Astrocyte (in vitro differentiated cells and primary cell): ENCODE measurements at regions not wholly inside any gene's neighbourhood (a gene's known extent, or its start where the extent isn't known, plus 50 kb on each side); places are given as distances from the start of the nearest gene placed in this dataset.

ENCODE experiments used
- EZH2 ChIP-seq: IDR thresholded peaks from 2 replicates; pipeline ENCODE4 v1.6.1; 2012; ENCODE audit warnings: mild to moderate bottlenecking, low read length, inconsistent platforms; ENCODE audit not compliant: insufficient read depth
- TF ChIP-seq, protein P1 (sequence below): IDR thresholded peaks from 2 replicates; pipeline ENCODE4 v1.5.1; 2011; ENCODE audit warnings: low read depth, mild to moderate bottlenecking, inconsistent platforms, low read length, moderate library complexity; ENCODE audit not compliant: insufficient read depth

DNA sequence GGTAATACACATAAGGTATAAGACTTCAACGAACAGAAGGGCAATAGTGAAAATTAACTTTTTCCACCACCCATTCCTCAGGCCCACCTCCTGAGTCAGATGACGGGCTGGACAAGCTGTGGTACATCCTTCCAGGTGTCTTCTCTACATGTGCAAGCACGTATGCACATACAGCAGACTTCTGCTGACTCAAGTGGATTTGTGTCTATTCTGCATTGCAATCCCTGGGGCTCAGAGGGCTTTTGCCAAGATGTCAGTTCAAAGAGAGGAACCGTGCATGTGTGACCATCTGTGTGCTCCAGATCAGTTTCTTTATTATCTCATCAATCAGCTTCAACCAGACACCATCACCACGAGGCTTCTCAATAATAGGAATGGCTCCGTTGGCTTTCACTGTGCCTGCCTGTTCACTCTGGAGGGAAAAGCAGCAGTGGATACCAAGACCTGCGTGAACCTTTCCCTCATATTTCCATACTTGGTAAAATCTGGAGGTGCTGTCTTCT is 288.4 kb downstream of the MTRR start:
- TF ChIP-seq, protein P1, sequence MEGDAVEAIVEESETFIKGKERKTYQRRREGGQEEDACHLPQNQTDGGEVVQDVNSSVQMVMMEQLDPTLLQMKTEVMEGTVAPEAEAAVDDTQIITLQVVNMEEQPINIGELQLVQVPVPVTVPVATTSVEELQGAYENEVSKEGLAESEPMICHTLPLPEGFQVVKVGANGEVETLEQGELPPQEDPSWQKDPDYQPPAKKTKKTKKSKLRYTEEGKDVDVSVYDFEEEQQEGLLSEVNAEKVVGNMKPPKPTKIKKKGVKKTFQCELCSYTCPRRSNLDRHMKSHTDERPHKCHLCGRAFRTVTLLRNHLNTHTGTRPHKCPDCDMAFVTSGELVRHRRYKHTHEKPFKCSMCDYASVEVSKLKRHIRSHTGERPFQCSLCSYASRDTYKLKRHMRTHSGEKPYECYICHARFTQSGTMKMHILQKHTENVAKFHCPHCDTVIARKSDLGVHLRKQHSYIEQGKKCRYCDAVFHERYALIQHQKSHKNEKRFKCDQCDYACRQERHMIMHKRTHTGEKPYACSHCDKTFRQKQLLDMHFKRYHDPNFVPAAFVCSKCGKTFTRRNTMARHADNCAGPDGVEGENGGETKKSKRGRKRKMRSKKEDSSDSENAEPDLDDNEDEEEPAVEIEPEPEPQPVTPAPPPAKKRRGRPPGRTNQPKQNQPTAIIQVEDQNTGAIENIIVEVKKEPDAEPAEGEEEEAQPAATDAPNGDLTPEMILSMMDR, result no peak
- TF ChIP-seq EZH2, result no peak
